GM20000 (cell line): ENCODE measurements at regions not wholly inside any gene's neighbourhood (a gene's known extent, or its start where the extent isn't known, plus 50 kb on each side); places are given as distances from the start of the nearest gene placed in this dataset.

Experiments
- DNase-seq: peaks from one replicate; pipeline ENCODE4 v3.0.0; 2012; ENCODE audit warnings: low spot score
- CTCF ChIP-seq: IDR thresholded peaks from 2 replicates; pipeline ENCODE4 v1.5.1; 2012; ENCODE audit warnings: mild to moderate bottlenecking, control low read depth; ENCODE audit errors: extremely low read depth, missing control alignments

DNA sequence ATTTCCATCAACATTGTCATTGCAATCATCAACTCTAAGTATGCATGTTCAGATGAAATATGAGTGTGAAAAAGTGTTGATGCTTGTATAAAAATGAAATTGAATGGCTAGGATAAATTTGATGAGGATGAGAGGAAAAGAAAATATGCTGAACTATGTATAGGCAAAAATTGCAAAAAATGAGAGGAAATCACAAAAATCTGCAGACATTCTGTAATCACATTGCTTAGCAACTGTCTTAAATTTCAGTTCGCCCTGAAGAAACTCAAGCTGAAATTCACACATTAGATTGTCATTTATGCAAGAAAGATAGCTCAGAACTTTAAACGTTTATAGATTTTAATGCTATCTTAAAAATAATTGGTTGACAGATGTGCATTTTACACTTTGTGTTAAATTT lies 1098.8 kb upstream of the IGFBP7 start:
- no peak for TF ChIP-seq CTCF
- DNase-seq: no peak

DNA sequence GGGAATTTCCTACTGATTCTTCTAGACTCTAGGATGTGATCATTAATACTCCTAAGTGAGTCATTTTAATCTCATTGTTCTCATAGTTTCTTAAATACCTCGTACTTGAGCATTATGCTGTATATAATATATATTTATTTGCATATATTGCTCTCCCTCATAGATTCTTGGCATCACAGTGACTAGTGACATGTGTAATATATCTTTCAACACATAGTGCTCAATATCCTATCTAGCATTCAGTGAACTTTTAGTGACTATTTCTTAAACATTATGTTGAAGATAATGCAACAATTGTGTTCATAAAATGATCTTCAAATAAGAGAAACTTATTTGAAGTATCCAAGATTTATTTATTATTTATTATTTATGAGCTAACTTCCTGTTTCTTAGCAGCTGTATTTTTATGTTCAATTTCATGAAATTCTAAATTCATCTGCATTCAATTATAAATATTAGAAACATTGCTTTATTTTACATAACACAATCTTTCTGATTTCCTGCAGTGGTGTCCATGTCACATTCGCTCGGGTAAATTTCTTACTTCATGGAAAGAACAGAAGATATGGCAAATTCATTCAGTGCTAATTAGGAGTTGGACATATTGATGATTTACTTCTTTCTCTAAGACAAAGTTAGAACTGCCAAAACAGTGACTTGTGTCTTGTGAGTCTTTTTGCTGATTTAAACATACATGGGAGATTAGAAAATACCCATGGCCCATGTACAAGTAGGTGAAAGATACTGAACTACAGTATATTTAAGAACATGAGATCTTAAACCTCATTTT lies 1095.5 kb upstream of the IGFBP7 start:
- no peak for DNase-seq
- no peak for TF ChIP-seq CTCF

GRCh38 chr4:58192217-58192616 lies 1082.0 kb upstream of the IGFBP7 start:
- DNase-seq: no peak
- TF ChIP-seq CTCF: no peak

DNA sequence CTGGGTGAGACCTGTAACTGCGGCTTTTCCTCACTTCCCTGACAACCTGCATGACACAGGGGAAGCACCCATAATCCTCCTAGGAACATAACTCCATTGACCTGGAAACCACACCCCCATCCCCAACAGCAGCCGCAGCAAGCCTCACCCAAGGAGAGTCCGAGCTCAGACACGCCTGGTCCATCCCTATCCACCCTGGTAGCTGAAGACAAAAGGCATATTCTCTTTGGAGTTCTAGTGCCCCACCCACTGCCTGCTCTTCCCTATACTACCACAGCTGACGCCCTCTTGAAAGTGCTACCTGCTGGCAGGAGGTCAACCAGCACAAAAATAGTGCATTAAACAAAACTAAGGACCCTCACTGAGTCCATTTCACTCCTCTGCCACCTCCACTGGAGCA lies 1080.9 kb upstream of the IGFBP7 start:
- no peak for TF ChIP-seq CTCF
- no peak for DNase-seq

GRCh38 chr4:58188316-58188715 lies 1078.1 kb upstream of the IGFBP7 start:
- no peak for DNase-seq
- TF ChIP-seq CTCF: no peak

GRCh38 chr4:58175024-58175423 lies 1064.8 kb upstream of the IGFBP7 start:
- TF ChIP-seq CTCF: no peak
- no peak for DNase-seq

- no peak for DNase-seq
- TF ChIP-seq CTCF: no peak
These were observed 1056.3 kb upstream of the IGFBP7 start for GRCh38 chr4:58166490-58166889.
